GM19438 (cell line): ENCODE measurements at regions not wholly inside any gene's neighbourhood (a gene's known extent, or its start where the extent isn't known, plus 50 kb on each side); places are given as distances from the start of the nearest gene placed in this dataset.

Experiments
- ATAC-seq: cut with Tn5 transposase; IDR thresholded peaks from one replicate; pipeline ENCODE4 v1.9.1; 2021; ENCODE audit warnings: low read depth; ENCODE audit not compliant: unreplicated experiment

- no peak for ATAC-seq
Observed at GRCh38 chr5:68528821-68529273, 313.3 kb downstream of the PIK3R1 start.

- ATAC-seq = no peak
Observed at GRCh38 chr5:68529581-68529980, 314.0 kb downstream of the PIK3R1 start.

- ATAC-seq = no peak
Observed at GRCh38 chr5:68531970-68532369, 316.4 kb downstream of the PIK3R1 start.

- no peak for ATAC-seq
Observed at GRCh38 chr5:68533051-68533450, 317.5 kb downstream of the PIK3R1 start.

- ATAC-seq = no peak
Observed at GRCh38 chr5:68533571-68534084, 318.1 kb downstream of the PIK3R1 start.

- no peak for ATAC-seq
Observed at GRCh38 chr5:68534131-68534940, 318.8 kb downstream of the PIK3R1 start.

GRCh38 chr5:68534956-68535520 lies 319.5 kb downstream of the PIK3R1 start:
- ATAC-seq = no peak

- no peak for ATAC-seq
Observed at GRCh38 chr5:68538814-68539420, 323.4 kb downstream of the PIK3R1 start.

- ATAC-seq = no peak
Observed at GRCh38 chr5:68540798-68541590, 325.4 kb downstream of the PIK3R1 start.

GRCh38 chr5:68542207-68542606 lies 326.7 kb downstream of the PIK3R1 start:
- ATAC-seq = no peak

GRCh38 chr5:68543212-68543611 lies 327.7 kb downstream of the PIK3R1 start:
- ATAC-seq = no peak

GRCh38 chr5:68544091-68544647 lies 328.6 kb downstream of the PIK3R1 start:
- ATAC-seq = no peak

- no peak for ATAC-seq
Observed at GRCh38 chr5:68544648-68545552, 329.3 kb downstream of the PIK3R1 start.

- ATAC-seq = no peak
Observed at GRCh38 chr5:68545636-68546295, 330.2 kb downstream of the PIK3R1 start.

GRCh38 chr5:68547056-68547455 lies 331.5 kb downstream of the PIK3R1 start:
- ATAC-seq = no peak

- ATAC-seq = no peak
Observed at GRCh38 chr5:68547622-68548021, 332.1 kb downstream of the PIK3R1 start.

GRCh38 chr5:68548959-68549676 lies 333.6 kb downstream of the PIK3R1 start:
- no peak for ATAC-seq

GRCh38 chr5:68550015-68550414 lies 334.5 kb downstream of the PIK3R1 start:
- no peak for ATAC-seq
